ENCODE measurements at regions not wholly inside any gene's neighbourhood (a gene's known extent, or its start where the extent isn't known, plus 50 kb on each side); places are given as distances from the start of the nearest gene placed in this dataset.

DNA sequence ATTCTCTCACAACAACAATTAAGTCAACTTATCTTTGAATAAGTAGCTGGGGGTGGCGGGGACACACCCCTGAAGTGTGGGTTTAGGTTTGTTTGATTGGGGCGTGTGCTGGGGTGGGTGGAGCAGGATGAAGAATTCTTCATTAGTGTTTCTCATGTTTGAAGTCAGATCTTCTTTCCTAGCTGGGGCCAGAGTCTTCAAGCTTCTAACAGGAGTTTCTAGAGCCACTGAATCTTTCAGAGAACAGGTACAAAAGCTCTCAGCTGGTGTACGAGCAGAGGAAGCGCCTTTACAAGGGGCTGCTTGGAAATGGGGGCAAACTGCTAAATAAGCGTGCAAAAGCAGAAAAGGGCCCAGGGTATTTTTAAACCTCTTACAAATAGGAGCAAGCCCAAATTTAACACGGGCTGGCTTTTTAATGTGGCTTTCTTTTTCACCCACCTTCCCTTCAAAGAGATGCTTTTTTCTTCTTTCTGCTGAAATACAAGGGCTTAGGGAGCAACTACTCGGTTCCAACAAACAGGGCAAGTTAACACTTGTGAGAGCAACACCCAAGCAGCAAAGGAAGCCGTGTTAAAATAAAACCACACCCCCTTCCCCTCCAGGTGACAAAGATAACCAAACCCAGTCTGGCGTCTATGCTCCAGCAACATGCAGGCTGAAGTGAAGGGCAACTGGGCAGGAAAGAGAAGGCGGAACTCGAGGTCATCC is 86.9 kb upstream of the RASGRP1 start:
- Histone ChIP-seq H3K4me2 (ENCODE audit: low read length) (no peak overlapping the region), H3K4me3 (ENCODE audit: low read depth, low read length) (no peak overlapping the region), H3K23ac (ENCODE audit: low read length) (no peak overlapping the region), H3K9me3 (ENCODE audit: insufficient read depth, low read depth, low read length) (no peaks in the 10 kb centered on the region), H3K4me1 (ENCODE audit: control insufficient read depth in 1 of 2, insufficient read depth in 2 of 2, low read length in 2 of 2) (no peaks in the 10 kb centered on the region), H3K18ac (ENCODE audit: low read length) (no peak overlapping the region), H3K27ac (ENCODE audit: low read depth, low read length) (no peak overlapping the region), H3K9ac (ENCODE audit: low read length) (no peak overlapping the region), H3K27me3 (ENCODE audit: insufficient read depth, low read length) (no peaks in the 10 kb centered on the region), H2BK5ac (ENCODE audit: low read depth, low read length, poor library complexity) (no peak overlapping the region), H2AK5ac (ENCODE audit: low read length) (no peak overlapping the region), H4K12ac (ENCODE audit: low read depth, low read length) (no peak overlapping the region), H3K79me2 (ENCODE audit: control insufficient read depth, insufficient read depth, low read length, poor library complexity) (no peaks in the 10 kb centered on the region), H3K79me1 (ENCODE audit: low read length) (no peaks in the 10 kb centered on the region), H3K14ac (ENCODE audit: low read length) (no peak overlapping the region), H2AFZ (ENCODE audit: insufficient read depth, low read length, poor library complexity) (no peak overlapping the region), H4K8ac (ENCODE audit: low read depth, low read length) (no peak overlapping the region), H4K91ac (ENCODE audit: low read depth, low read length) (no peak overlapping the region), H2BK120ac (ENCODE audit: insufficient read depth, low read length, poor library complexity) (no peak overlapping the region), H2BK12ac (ENCODE audit: low read length) (no peak overlapping the region), H3K4ac (ENCODE audit: low read depth, low read length) (no peak overlapping the region), H3K36me3 (ENCODE audit: control insufficient read depth in 1 of 2, insufficient read depth in 2 of 2, low read length in 2 of 2) (no peaks in the 10 kb centered on the region)
- no CpG with 5 or more reads among the region's 11 CpGs for WGBS (ENCODE audit: extremely low coverage, insufficient coverage, insufficient read length)
- no peak for DNase-seq

- Histone ChIP-seq H3K36me3 (ENCODE audit: control insufficient read depth in 1 of 2, insufficient read depth in 2 of 2, low read length in 2 of 2) (no peaks in the 10 kb centered on the region), H2BK12ac (ENCODE audit: low read length) (no peak overlapping the region), H3K79me2 (ENCODE audit: control insufficient read depth, insufficient read depth, low read length, poor library complexity) (no peaks in the 10 kb centered on the region), H3K27ac (ENCODE audit: low read depth, low read length) (no peak overlapping the region), H4K12ac (ENCODE audit: low read depth, low read length) (no peak overlapping the region), H3K27me3 (ENCODE audit: insufficient read depth, low read length) (no peaks in the 10 kb centered on the region), H3K79me1 (ENCODE audit: low read length) (no peaks in the 10 kb centered on the region), H2AK5ac (ENCODE audit: low read length) (no peak overlapping the region), H3K23ac (ENCODE audit: low read length) (no peak overlapping the region), H2BK120ac (ENCODE audit: insufficient read depth, low read length, poor library complexity) (no peak overlapping the region), H3K4me2 (ENCODE audit: low read length) (no peak overlapping the region), H3K9ac (ENCODE audit: low read length) (no peak overlapping the region), H3K18ac (ENCODE audit: low read length) (no peak overlapping the region), H2BK5ac (ENCODE audit: low read depth, low read length, poor library complexity) (no peak overlapping the region), H4K8ac (ENCODE audit: low read depth, low read length) (no peak overlapping the region), H3K4me1 (ENCODE audit: control insufficient read depth in 1 of 2, insufficient read depth in 2 of 2, low read length in 2 of 2) (no peaks in the 10 kb centered on the region), H3K4me3 (ENCODE audit: low read depth, low read length) (no peak overlapping the region), H2AFZ (ENCODE audit: insufficient read depth, low read length, poor library complexity) (no peak overlapping the region), H3K14ac (ENCODE audit: low read length) (no peak overlapping the region), H3K4ac (ENCODE audit: low read depth, low read length) (no peak overlapping the region), H4K91ac (ENCODE audit: low read depth, low read length) (no peak overlapping the region), H3K9me3 (ENCODE audit: insufficient read depth, low read depth, low read length) (no peaks in the 10 kb centered on the region)
- no peak for DNase-seq
- no CpG with 5 or more reads among the region's 5 CpGs for WGBS (ENCODE audit: extremely low coverage, insufficient coverage, insufficient read length)
Observed at GRCh38 chr15:38652183-38652794, 87.7 kb upstream of the RASGRP1 start.

- Histone ChIP-seq H3K27me3 (ENCODE audit: insufficient read depth, low read length) (no peaks in the 10 kb centered on the region), H3K79me1 (ENCODE audit: low read length) (no peaks in the 10 kb centered on the region), H2AFZ (ENCODE audit: insufficient read depth, low read length, poor library complexity) (no peak overlapping the region), H3K36me3 (ENCODE audit: control insufficient read depth in 1 of 2, insufficient read depth in 2 of 2, low read length in 2 of 2) (no peaks in the 10 kb centered on the region), H3K4me2 (ENCODE audit: low read length) (no peak overlapping the region), H4K91ac (ENCODE audit: low read depth, low read length) (no peak overlapping the region), H4K12ac (ENCODE audit: low read depth, low read length) (no peak overlapping the region), H3K4ac (ENCODE audit: low read depth, low read length) (no peak overlapping the region), H2BK120ac (ENCODE audit: insufficient read depth, low read length, poor library complexity) (no peak overlapping the region), H3K4me1 (ENCODE audit: control insufficient read depth in 1 of 2, insufficient read depth in 2 of 2, low read length in 2 of 2) (no peaks in the 10 kb centered on the region), H2BK5ac (ENCODE audit: low read depth, low read length, poor library complexity) (no peak overlapping the region), H2AK5ac (ENCODE audit: low read length) (no peak overlapping the region), H3K23ac (ENCODE audit: low read length) (no peak overlapping the region), H3K27ac (ENCODE audit: low read depth, low read length) (no peak overlapping the region), H2BK12ac (ENCODE audit: low read length) (no peak overlapping the region), H4K8ac (ENCODE audit: low read depth, low read length) (no peak overlapping the region), H3K9ac (ENCODE audit: low read length) (no peak overlapping the region), H3K4me3 (ENCODE audit: low read depth, low read length) (no peak overlapping the region), H3K14ac (ENCODE audit: low read length) (no peak overlapping the region), H3K18ac (ENCODE audit: low read length) (no peak overlapping the region), H3K9me3 (ENCODE audit: insufficient read depth, low read depth, low read length) (no peaks in the 10 kb centered on the region), H3K79me2 (ENCODE audit: control insufficient read depth, insufficient read depth, low read length, poor library complexity) (no peaks in the 10 kb centered on the region)
- no peak for DNase-seq
- WGBS (ENCODE audit: extremely low coverage, insufficient coverage, insufficient read length) = no CpG with 5 or more reads among the region's 6 CpGs
Observed at GRCh38 chr15:38652998-38653397, 88.4 kb upstream of the RASGRP1 start.

GRCh38 chr15:38658431-38658830 is 93.8 kb upstream of the RASGRP1 start:
- Histone ChIP-seq H3K27me3 (ENCODE audit: insufficient read depth, low read length) (no peaks in the 10 kb centered on the region), H2BK12ac (ENCODE audit: low read length) (no peak overlapping the region), H3K79me1 (ENCODE audit: low read length) (no peaks in the 10 kb centered on the region), H3K4me3 (ENCODE audit: low read depth, low read length) (no peak overlapping the region), H3K4ac (ENCODE audit: low read depth, low read length) (no peak overlapping the region), H3K4me2 (ENCODE audit: low read length) (no peak overlapping the region), H2AK5ac (ENCODE audit: low read length) (no peak overlapping the region), H3K9ac (ENCODE audit: low read length) (no peak overlapping the region), H3K14ac (ENCODE audit: low read length) (no peak overlapping the region), H2BK120ac (ENCODE audit: insufficient read depth, low read length, poor library complexity) (no peak overlapping the region), H2BK5ac (ENCODE audit: low read depth, low read length, poor library complexity) (no peak overlapping the region), H4K12ac (ENCODE audit: low read depth, low read length) (no peak overlapping the region), H4K91ac (ENCODE audit: low read depth, low read length) (no peak overlapping the region), H3K23ac (ENCODE audit: low read length) (no peak overlapping the region), H4K8ac (ENCODE audit: low read depth, low read length) (no peak overlapping the region), H3K79me2 (ENCODE audit: control insufficient read depth, insufficient read depth, low read length, poor library complexity) (no peaks in the 10 kb centered on the region), H3K18ac (ENCODE audit: low read length) (no peak overlapping the region), H2AFZ (ENCODE audit: insufficient read depth, low read length, poor library complexity) (no peak overlapping the region), H3K27ac (ENCODE audit: low read depth, low read length) (no peak overlapping the region), H3K4me1 (ENCODE audit: control insufficient read depth in 1 of 2, insufficient read depth in 2 of 2, low read length in 2 of 2) (no peaks in the 10 kb centered on the region), H3K9me3 (ENCODE audit: insufficient read depth, low read depth, low read length) (no peaks in the 10 kb centered on the region), H3K36me3 (ENCODE audit: control insufficient read depth in 1 of 2, insufficient read depth in 2 of 2, low read length in 2 of 2) (no peaks in the 10 kb centered on the region)
- DNase-seq = no peak
- WGBS (ENCODE audit: extremely low coverage, insufficient coverage, insufficient read length) = no CpG with 5 or more reads among the region's 5 CpGs

Measured in trophoblast cell (in vitro differentiated cells and primary cell).